GM19452 (cell line): ENCODE measurements at regions not wholly inside any gene's neighbourhood (a gene's known extent, or its start where the extent isn't known, plus 50 kb on each side); places are given as distances from the start of the nearest gene placed in this dataset.

Source experiments
- ATAC-seq: cut with Tn5 transposase; IDR thresholded peaks from one replicate; pipeline ENCODE4 v1.9.1; 2021; ENCODE audit not compliant: unreplicated experiment

DNA sequence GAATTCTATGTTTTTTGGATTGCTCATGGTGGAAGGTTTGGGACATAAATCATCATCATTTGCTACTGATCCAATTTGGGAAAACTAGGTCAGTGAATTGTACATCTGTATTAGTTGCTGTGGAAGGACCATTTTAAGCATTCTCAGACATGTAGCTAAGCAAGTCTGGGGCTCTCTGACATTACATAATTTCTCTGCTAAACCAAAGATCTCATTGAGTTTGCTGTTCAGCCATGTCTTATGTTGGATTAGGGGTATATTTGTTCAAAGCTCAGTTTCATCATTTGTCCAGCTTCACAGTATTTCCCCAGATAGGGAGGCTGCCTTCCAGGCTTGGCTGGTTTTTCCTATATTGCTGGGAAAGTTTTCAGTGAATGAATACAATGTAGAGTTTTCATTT, 399.7 kb downstream of the MTX2 start:
- no peak for ATAC-seq

DNA sequence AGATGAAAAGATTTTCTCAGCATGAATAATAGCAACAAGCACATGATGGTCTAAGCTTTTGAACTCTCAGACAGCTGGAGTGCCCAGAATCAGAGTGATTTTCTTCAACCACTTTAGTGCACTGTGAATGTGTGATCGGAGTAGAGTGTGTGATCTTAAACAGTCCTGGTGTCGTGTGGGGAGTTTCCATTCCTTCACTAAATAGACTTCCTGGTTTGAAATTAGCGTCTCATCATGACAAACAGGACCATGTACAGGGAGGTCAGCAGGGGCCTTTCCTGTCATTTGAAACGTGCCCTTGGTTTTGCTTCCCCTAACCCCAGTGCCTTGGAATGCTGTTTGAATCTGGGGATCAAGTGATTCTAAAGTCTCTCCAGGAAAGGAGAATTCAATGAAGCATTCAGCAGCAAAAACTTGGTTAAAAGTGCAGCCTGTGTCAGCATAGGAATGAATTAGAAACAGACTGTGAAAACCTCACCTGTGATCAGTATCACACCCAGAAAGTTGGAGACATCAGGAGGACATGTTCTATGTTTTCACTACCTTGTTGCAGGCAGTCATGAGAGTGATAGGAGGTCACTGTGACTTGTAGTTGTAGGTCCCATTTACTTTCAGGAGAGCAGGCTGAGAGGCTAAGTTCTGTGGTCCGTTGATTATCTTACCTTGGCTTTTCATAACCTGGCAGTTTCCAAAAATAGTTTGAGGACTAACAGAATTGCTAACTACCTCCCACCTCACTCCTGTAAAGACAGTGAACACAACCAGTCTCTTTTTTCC, 400.3 kb downstream of the MTX2 start:
- no peak for ATAC-seq

GRCh38 chr2:176675271-176675949, 406.2 kb downstream of the MTX2 start:
- no peak for ATAC-seq

DNA sequence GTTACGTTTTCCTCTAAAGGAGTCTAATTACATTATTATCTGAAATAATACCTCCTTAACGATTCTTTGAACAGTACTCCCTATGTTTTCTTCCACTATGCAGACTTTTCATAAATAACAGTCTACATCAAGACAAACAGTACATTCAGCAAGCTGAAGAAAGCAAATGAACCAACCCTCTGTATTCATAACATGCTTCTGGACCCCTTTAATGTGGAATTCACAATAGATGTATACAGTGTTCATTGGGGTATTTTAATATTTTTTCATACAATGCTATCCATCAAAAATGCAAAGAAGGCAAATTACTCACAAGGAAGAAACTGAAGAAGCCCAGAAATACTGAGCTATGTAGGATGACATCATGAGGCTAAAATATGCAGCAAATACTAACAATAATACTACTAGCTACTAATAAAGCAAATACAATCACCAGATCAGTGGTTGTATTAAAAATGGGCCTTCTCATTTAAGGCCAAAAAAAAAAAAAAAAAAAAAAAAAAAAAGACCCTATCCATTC, 408.6 kb downstream of the MTX2 start:
- ATAC-seq = no peak

DNA sequence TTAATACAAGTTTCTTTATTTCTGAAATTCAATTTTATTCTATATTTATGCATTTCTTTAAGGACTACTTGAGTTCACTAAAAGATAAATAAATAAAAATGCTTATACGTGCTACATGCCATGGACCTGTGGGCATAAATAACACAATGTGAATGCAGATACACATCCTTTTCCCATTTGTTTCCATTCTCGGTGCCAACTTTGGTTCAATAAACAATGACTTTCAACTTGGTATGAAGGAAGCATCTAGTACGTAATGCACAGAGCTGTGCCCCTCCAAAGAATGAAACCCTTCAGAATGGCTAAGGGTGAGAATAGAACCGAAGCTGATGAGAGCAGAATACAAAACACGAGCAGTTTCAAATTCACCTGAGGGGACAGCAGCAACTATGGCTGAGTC, 409.3 kb downstream of the MTX2 start:
- no peak for ATAC-seq

GRCh38 chr2:176679061-176679669, 409.9 kb downstream of the MTX2 start:
- ATAC-seq = no peak

DNA sequence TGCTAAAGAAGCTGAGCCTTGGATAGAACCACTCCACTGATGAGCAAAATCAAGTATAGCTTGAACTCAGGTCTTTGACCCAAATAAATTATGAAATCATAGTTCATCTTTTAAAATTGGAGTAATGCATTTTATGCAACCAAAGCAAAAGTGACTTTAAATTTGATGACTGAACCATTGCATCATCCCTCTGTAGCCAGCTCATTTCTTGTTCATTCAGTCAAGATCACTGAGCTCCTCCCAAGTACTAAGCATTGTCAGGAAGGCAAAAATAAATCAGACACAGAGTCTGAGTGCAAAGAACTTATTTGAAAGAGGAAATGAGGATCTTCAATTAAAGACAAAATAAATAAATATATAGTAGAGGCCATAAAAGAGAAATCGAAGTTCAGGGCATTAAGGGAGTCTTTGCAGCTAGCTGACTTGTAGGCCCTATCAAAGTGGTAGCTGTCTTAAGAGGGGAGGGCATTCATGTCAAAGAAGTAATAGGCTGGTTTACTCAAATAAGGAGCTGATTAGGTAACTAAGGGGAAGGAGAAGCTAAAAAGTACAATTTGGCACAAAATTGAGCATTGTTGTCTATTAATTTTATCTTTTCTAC, 411.8 kb downstream of the MTX2 start:
- ATAC-seq = no peak

GRCh38 chr2:176681584-176682115, 412.4 kb downstream of the MTX2 start:
- no peak for ATAC-seq

GRCh38 chr2:176682278-176682677, 413.0 kb downstream of the MTX2 start:
- no peak for ATAC-seq

- no peak for ATAC-seq
These were observed 414.4 kb downstream of the MTX2 start for GRCh38 chr2:176683618-176684111.

- no peak for ATAC-seq
These were observed 416.7 kb downstream of the MTX2 start for GRCh38 chr2:176685908-176686307.

DNA sequence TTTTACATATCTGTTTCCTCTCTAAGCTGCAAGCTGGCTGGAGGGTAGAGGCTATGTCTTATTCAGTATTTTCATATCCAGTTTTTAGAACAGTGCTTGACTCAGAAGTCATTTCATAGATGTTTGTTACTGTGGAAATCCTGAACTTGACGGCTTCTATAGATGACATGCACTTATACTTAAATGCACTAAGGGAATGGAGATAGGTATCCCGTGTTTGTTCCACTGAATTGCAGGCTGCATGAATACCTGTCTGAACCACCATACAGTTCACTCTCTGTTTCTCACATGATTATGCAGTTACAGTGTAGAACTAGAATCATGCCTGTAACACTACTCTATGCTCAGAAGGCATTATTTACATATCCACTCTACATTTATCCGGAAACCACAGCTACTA, 417.1 kb downstream of the MTX2 start:
- no peak for ATAC-seq

- ATAC-seq = no peak
These were observed 418.1 kb downstream of the MTX2 start for GRCh38 chr2:176687342-176687741.

DNA sequence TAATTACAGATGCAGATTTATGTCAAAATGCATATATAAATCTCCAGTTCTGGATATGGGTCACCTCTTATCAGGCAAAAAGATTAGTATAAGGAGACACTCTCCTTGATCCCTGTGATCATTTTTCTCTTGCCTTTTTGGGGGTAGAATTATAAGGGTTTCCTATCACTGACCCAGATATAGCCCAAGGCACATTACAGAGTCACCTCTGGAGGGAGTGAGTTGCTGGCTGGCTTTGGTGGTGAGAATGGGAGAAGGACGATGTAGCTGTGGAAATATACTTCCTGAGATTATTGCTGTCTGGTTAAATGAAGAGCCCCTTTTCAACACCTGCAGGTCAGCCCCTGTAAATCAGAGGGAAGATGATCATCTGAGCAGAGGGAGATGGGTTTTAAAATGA, 418.7 kb downstream of the MTX2 start:
- no peak for ATAC-seq

DNA sequence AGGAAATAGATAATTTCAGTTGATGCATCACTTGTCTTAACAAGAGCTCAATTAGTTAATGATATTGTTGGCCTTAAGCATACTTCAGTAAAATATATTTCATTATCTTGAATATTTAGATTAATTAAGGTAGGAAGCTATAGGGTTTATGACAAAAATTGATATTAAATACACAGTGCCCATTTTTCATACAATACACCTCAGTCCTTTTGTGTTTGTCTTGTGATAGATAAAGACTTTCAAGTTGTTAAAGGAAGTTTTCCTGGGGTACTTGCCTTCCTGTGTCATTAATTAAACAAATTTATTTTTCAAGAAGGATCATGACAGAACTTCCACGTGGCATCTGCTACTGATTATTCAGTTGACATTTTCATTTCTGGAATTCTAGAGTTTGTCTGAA, 420.5 kb downstream of the MTX2 start:
- no peak for ATAC-seq

DNA sequence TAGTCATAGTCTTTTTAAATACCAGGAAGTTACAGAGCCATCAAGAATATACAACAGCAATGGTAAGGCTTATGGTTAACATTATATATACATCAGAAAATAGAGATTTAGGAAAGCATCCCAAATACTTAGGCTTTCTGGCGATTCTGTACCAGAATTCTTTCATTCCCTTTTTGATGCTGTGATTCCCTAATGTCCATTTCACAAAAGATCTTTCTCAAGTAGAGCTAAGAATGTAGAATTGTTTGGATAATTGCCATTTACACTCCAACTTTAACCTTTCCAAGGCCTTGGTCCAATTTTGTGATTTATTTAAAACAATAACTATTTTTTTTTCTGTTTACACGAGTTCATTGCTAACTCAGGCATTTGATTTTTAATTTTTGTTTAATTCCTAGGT, 422.2 kb downstream of the MTX2 start:
- no peak for ATAC-seq

- ATAC-seq = no peak
These were observed 423.3 kb downstream of the MTX2 start for GRCh38 chr2:176692533-176692932.

DNA sequence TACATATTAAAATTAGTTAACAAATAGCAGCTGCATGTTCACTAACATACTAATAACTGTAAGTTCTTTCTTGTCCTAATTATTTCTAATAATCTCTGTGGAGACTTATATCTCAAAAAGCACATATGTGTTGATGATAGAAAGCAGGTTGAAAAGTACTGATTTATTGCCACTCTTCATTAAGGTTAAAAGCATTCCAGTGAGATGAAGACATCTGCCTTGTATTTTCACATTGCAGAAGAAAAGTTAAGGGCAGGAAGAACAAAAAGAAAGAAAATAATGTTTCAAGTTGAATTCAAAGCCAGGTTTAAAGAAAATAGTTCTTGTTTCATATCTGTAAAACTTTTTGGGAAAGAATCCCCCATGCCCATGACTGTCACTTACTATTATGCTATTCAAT, 429.9 kb downstream of the MTX2 start:
- ATAC-seq = no peak

DNA sequence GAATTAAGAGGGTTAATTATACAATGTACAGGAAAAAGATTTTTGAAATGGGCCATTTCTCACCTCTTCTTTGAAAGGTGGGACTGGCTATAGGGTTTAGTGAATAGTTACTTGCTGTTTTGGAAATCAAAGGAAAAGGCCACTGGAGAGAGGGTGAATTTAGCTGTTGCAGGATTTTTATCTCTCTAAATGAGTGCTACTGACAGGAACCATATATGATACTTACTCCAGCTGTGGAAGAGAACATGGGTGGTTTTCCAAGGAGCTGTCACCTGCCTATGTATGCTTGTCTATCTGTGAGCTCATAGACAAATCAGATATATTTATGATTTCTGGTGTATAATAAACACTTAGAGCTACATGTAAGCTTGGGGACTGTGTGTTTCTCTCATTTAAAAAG, 430.4 kb downstream of the MTX2 start:
- ATAC-seq = no peak

DNA sequence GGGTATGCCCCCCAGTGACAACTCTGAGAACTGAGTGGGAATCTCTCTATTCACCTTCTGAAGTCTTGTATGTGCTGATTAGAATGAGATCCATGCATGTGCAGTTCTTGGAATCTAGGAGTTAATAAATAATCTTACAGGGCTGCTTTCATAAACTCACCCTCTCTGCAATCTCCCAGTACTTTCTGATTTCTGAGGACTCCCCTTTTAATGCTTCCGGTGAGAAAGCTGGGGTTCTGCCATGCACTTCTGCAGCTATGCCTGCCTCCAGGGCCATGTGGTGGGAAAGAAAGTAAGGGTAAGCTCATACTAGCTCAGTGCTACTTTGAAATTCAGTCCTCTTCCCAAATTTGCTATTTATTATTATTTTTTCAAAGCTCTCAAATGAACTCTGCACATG, 432.9 kb downstream of the MTX2 start:
- ATAC-seq = no peak

GRCh38 chr2:176704282-176704858, 435.1 kb downstream of the MTX2 start:
- ATAC-seq = no peak
